Cardiac fibroblast (primary cell): ENCODE measurements at regions not wholly inside any gene's neighbourhood (a gene's known extent, or its start where the extent isn't known, plus 50 kb on each side); places are given as distances from the start of the nearest gene placed in this dataset.
A peak's percentile ranks its signal among the peaks of the same experiment; 100 is the strongest.

Experiments
- DNase-seq, 2 donors: peaks; one replicate each; pipeline versions ENCODE4 v3.0.0 to v3.0.0-alpha.2; 2010; ENCODE audit warnings: low read depth in 2 of 2
- H3K4me3 ChIP-seq, 2 donors: replicated peaks in 1 of 2; 1 replicate in 1 of 2; 2 replicates in 1 of 2; pipeline ENCODE4 v1.5.1; 2011; ENCODE audit warnings: low read depth in 2 of 2, low read length in 2 of 2, mild to moderate bottlenecking in 2 of 2, moderate library complexity in 1 of 2
- TF ChIP-seq, protein P1 (sequence below): IDR thresholded peaks from one replicate; pipeline ENCODE4 v1.5.1; 2011; ENCODE audit warnings: low read depth, mild to moderate bottlenecking, low read length, inconsistent platforms

DNA sequence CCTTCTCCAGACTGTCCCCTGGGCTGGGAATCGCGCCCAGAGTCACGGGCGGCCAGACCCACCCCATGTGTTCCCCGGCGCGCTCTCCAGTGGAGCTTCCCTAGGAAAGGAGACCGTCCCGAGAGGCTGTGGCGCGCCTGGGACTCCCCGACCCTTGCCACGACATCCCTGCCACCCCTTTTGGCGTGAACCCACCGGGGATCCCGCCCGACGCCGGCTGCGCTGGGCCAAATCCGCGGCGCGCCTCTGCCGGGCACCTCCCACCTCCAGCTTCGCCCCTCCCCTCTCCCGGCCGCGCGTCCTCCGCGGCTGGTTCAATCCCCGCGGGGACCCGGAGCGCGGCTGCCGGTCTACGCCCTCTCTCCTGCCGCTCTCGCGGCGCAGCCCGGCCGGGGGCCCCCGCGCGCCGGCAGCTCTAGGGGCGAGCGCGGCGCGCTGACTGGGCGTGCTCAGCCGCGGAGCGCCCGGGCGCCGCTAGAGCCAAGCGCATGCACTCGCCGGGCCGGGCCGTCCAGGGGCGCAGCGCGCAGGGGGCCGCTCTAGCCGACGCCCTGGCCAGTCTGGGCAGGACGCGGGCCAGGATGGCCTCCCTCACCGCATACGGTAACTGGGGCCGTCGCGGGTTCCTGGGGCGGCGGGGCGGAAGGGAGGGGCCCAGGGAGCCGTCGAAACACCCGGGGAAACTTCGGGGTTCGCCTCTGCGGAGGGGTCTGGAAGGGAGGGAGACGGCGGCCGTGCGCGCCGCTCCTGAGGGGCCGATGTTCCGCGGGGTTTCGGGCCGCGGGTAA lies 77.4 kb upstream of the ANO4 start:
- peak overlapping the region; percentile 39 to 55 for H3K4me3 ChIP-seq
- TF ChIP-seq, protein P1, sequence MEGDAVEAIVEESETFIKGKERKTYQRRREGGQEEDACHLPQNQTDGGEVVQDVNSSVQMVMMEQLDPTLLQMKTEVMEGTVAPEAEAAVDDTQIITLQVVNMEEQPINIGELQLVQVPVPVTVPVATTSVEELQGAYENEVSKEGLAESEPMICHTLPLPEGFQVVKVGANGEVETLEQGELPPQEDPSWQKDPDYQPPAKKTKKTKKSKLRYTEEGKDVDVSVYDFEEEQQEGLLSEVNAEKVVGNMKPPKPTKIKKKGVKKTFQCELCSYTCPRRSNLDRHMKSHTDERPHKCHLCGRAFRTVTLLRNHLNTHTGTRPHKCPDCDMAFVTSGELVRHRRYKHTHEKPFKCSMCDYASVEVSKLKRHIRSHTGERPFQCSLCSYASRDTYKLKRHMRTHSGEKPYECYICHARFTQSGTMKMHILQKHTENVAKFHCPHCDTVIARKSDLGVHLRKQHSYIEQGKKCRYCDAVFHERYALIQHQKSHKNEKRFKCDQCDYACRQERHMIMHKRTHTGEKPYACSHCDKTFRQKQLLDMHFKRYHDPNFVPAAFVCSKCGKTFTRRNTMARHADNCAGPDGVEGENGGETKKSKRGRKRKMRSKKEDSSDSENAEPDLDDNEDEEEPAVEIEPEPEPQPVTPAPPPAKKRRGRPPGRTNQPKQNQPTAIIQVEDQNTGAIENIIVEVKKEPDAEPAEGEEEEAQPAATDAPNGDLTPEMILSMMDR: no peak
- DNase-seq: peak; percentile 18 to 26

DNA sequence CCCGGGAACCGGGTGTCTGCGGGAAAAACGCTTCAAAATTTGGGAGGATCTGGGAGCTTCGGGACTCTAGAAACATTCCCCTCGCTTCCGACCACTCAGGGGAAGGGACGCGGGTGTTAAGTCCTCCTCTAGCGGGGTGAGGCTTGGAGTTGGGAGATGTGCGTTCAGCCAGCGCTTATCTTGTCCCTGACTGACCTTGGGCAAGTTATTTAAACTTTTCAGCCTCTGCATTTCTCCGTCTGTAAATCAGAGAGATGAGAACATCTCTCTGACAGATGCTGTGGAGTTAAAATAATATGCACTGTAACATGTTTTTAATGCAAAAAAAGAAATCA lies 76.9 kb upstream of the ANO4 start:
- peak overlapping the region; percentile 39 to 55 for H3K4me3 ChIP-seq
- peak in 1 of 2 donors; percentile 19 for DNase-seq
- TF ChIP-seq, protein P1: no peak

GRCh38 chr12:100718187-100718586 lies 76.4 kb upstream of the ANO4 start:
- DNase-seq: peak; percentile 6 to 26
- H3K4me3 ChIP-seq: no peak overlapping the region
- TF ChIP-seq, protein P1: no peak

DNA sequence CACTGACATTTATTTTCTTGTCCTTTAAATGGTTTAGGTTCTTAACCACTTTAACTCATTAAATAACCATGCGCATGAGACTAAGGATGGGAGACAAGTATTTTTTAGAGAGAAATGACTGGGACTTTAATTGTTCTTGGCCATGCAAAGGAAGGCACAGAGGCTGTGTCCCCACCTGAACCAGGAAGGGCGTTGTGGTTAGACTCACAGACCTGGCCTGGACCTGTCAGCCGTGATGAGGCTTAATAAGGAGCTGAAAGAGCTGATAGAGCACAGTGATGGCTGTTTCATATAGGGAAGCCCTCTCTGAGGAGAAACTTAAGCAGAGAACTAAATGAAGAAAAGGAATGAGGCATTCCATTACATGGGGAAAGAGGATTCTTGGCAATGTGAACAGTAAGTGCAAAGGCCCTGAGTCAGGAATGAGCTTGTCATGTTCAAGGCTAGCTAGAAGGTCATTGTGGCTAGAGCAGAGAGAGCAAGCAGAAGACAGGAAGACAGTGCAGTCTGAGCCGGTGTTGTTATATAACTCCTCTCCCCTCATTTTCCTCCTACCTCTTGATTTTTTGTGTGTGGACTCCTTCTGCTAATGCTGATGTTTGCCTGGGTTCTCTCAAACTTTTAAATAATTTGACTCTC lies 74.4 kb upstream of the ANO4 start:
- TF ChIP-seq, protein P1: no peak
- no peak overlapping the region for H3K4me3 ChIP-seq
- DNase-seq: peak in 1 of 2 donors; percentile 12

DNA sequence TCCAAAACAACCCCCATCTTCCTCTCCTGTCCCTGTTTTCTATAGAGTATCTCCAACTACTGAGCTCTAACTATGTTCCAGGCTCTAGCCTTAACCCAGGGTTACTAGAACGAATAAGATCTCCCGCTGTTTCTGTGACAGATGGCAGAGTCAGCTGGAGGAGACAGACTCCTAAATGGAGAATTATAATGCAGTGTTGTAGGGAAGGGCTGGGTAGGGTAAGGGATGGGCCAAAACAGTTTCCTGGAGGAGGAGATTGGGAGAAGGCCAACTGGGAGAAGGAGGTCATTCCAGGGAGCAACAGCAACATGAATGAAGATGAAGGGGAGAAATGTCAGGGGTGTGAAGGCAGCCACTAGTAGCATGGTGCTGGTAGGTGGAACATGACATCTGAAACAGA lies 73.4 kb upstream of the ANO4 start:
- no peak overlapping the region for H3K4me3 ChIP-seq
- TF ChIP-seq, protein P1: no peak
- DNase-seq: no peak

DNA sequence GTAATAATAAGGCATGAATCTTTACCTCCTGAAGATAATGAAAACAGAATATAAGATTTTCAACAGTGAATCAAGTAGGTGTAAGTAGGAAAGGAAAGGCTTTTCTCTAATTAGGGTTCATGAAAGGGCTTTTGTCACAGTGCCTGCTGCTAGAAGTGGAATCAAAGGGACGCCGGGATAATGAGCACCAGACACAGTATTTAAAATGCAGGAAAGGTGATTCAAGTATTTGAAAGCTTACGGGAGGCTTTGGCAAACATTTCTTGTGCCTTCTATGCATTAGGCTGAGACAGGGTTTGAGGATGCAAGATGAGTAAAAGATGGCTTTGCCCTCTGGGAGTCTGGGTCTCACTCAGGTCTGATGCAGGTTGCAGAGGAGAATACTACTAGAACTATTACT lies 70.5 kb upstream of the ANO4 start:
- no peak overlapping the region for H3K4me3 ChIP-seq
- TF ChIP-seq, protein P1: no peak
- no peak for DNase-seq
